ENCODE measurements at regions not wholly inside any gene's neighbourhood (a gene's known extent, or its start where the extent isn't known, plus 50 kb on each side); places are given as distances from the start of the nearest gene placed in this dataset.

DNA sequence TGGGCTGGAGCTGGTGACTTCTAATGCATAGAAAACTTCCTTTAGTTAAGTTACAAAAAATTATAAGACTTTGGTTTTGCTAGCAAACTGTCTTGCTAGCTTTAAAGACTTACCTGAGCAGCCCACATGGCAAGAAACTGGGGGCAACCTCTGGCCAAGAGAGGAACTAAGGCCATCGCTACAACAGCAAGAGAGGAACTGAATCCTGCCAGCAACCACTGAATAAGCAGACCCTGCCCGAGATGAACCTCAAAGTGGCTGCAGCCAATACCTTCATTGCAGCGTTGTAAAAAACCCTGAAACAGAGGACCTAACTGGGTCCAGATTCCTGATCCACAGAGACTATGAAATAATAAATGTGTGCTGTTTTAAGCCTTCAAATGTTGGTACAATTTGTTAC is 54.6 kb upstream of the STARD3NL start:
- TF ChIP-seq, protein P1, sequence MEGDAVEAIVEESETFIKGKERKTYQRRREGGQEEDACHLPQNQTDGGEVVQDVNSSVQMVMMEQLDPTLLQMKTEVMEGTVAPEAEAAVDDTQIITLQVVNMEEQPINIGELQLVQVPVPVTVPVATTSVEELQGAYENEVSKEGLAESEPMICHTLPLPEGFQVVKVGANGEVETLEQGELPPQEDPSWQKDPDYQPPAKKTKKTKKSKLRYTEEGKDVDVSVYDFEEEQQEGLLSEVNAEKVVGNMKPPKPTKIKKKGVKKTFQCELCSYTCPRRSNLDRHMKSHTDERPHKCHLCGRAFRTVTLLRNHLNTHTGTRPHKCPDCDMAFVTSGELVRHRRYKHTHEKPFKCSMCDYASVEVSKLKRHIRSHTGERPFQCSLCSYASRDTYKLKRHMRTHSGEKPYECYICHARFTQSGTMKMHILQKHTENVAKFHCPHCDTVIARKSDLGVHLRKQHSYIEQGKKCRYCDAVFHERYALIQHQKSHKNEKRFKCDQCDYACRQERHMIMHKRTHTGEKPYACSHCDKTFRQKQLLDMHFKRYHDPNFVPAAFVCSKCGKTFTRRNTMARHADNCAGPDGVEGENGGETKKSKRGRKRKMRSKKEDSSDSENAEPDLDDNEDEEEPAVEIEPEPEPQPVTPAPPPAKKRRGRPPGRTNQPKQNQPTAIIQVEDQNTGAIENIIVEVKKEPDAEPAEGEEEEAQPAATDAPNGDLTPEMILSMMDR (IDR thresholded peaks at IDR 0.05; ENCODE audit: poor library complexity): no peak
- no peak for TF ChIP-seq EZH2phosphoT487 (IDR thresholded peaks at IDR 0.05; ENCODE audit: low read depth, severe bottlenecking, unreplicated experiment)
- TF ChIP-seq EZH2 (IDR thresholded peaks at IDR 0.05; ENCODE audit: borderline replicate concordance): no peak

All from hepatocyte (in vitro differentiated cells).